HEK293T (cell line): ENCODE measurements at regions not wholly inside any gene's neighbourhood (a gene's known extent, or its start where the extent isn't known, plus 50 kb on each side); places are given as distances from the start of the nearest gene placed in this dataset.

ENCODE experiments used
- ARNT ChIP-seq: fragments of 450-650 bp; IDR thresholded peaks from 2 replicates; pipeline ENCODE4 v1.6.1; 2017; ENCODE audit warnings: mild to moderate bottlenecking
- BHLHE40 ChIP-seq: fragments of 450-650 bp; IDR thresholded peaks from 2 replicates; pipeline ENCODE4 v1.6.1; 2016; ENCODE audit warnings: mild to moderate bottlenecking, moderate library complexity, borderline replicate concordance
- FOXA1 ChIP-seq: fragments of 450-650 bp; IDR thresholded peaks from 2 replicates; pipeline ENCODE4 v1.6.1; 2016; ENCODE audit warnings: mild to moderate bottlenecking
- FOXK2 ChIP-seq: fragments of 450-650 bp; IDR thresholded peaks from 2 replicates; pipeline ENCODE4 v1.6.1; 2016; ENCODE audit warnings: mild to moderate bottlenecking
- FOXM1 ChIP-seq: fragments of 450-650 bp; IDR thresholded peaks from 2 replicates; pipeline ENCODE4 v1.6.1; 2017; ENCODE audit warnings: mild to moderate bottlenecking, borderline replicate concordance
- HDGF ChIP-seq: fragments of 450-650 bp; IDR thresholded peaks from 2 replicates; pipeline ENCODE4 v1.6.1; 2017; ENCODE audit warnings: antibody characterized with exemption, borderline replicate concordance
- L3MBTL2 ChIP-seq: fragments of 450-650 bp; conservative IDR thresholded peaks from 2 replicates; pipeline ENCODE4 v1.6.1; 2016; ENCODE audit warnings: mild to moderate bottlenecking
- NFRKB ChIP-seq: fragments of 450-650 bp; IDR thresholded peaks from 2 replicates; pipeline ENCODE4 v1.6.1; 2016; ENCODE audit warnings: mild to moderate bottlenecking, moderate library complexity
- PKNOX1 ChIP-seq: fragments of 450-650 bp; IDR thresholded peaks from 2 replicates; pipeline ENCODE4 v1.6.1; 2016
- SP1 ChIP-seq: fragments of 450-650 bp; IDR thresholded peaks from 2 replicates; pipeline ENCODE4 v1.6.1; 2017
- TARDBP ChIP-seq: fragments of 450-650 bp; IDR thresholded peaks from 2 replicates; pipeline ENCODE4 v1.6.1; 2016
- ZNF384 ChIP-seq: fragments of 450-650 bp; IDR thresholded peaks from 2 replicates; pipeline ENCODE4 v1.6.1; 2016

GRCh38 chr2:147554521-147555107 lies 290.2 kb upstream of the ACVR2A start:
- TF ChIP-seq FOXA1 (no peak), FOXM1 (no peak), TARDBP (no peak), SP1 (no peak), FOXK2 (no peak), HDGF (no peak), NFRKB (no peak), BHLHE40 (no peak), L3MBTL2 (no peak), PKNOX1 (no peak), ZNF384 (no peak), ARNT (no peak)
